GM12878 (cell line): ENCODE measurements at regions not wholly inside any gene's neighbourhood (a gene's known extent, or its start where the extent isn't known, plus 50 kb on each side); places are given as distances from the start of the nearest gene placed in this dataset.

Experiments
- ATAC-seq: fragments of 200-7000 bp; cut with Tn5 transposase; 3 replicates; pipeline ENCODE4 v1.9.1; 2020; ENCODE audit warnings: mild to moderate bottlenecking, moderate library complexity
- BruUV-seq: library from RNA; stranded (reverse); fragments of 400-500 nt; replicated peaks from 2 replicates; lab custom pipeline; 2021; lab: Mats Ljungman, UMichigan
- CTCF ChIA-PET: fragments of 300-600 bp; sonication (Branson Sonifier 250); formaldehyde crosslinking; extraction: SDS; loops from one replicate; lab custom pipeline; 2021; ENCODE audit warnings: inconsistent platforms; lab: Yijun Ruan, JAX
- POLR2A ChIA-PET: fragments of 350-600 bp; formaldehyde crosslinking; extraction: SDS; loops from one replicate; lab custom pipeline; 2021; ENCODE audit warnings: inconsistent platforms; lab: Charles Lee
- RAD21 ChIA-PET: fragments of 300-600 bp; sonication (Branson Sonifier 250); formaldehyde crosslinking; loops from one replicate; lab custom pipeline; 2023; ENCODE audit warnings: antibody characterized with exemption; ENCODE audit not compliant: unreplicated experiment; lab: Charles Lee
- SMC1A ChIA-PET: fragments of 300-600 bp; sonication (Branson Sonifier 250); formaldehyde crosslinking; loops from one replicate; lab custom pipeline; 2023; ENCODE audit not compliant: unreplicated experiment, uncharacterized antibody; lab: Charles Lee
- DNase-seq: peaks from one replicate; pipeline ENCODE4 v3.0.0-alpha.2; 2011; ENCODE audit warnings: low read depth, low spot score
- FAIRE-seq: peaks from 3 replicates; lab custom pipeline; 2011; peaks lifted over from hg19 to GRCh38; lab: Jason Lieb, UNC
- H2AFZ ChIP-seq: 2 replicates; pipeline ENCODE4 v1.6.0; 2011; ENCODE audit warnings: low read depth, low read length, control low read depth; ENCODE audit not compliant: control insufficient read depth
- H3K27ac ChIP-seq: 2 replicates; pipeline ENCODE4 v1.5.1; 2011; ENCODE audit warnings: control low read depth; ENCODE audit not compliant: control insufficient read depth, insufficient read depth
- H3K27me3 ChIP-seq, 2 experiments: replicated peaks in 1 of 2; 2 replicates each; pipeline versions ENCODE4 v1.6.0 to v1.6.1; 2011; ENCODE audit warnings: low read length in 1 of 2; ENCODE audit not compliant: control insufficient read depth in 2 of 2, insufficient read depth in 2 of 2
- H3K36me3 ChIP-seq, 2 experiments: 2 replicates each; pipeline ENCODE4 v1.5.1; 2011; ENCODE audit warnings: low read length in 1 of 2; ENCODE audit not compliant: control insufficient read depth in 2 of 2, insufficient read depth in 2 of 2
- H3K4me1 ChIP-seq: 2 replicates; pipeline ENCODE4 v1.6.1; 2011; ENCODE audit warnings: mild to moderate bottlenecking, low read length, moderate library complexity, mixed read lengths; ENCODE audit not compliant: control insufficient read depth, insufficient read depth
- H3K4me2 ChIP-seq: 2 replicates; pipeline ENCODE4 v1.6.0; 2011; ENCODE audit warnings: control low read depth; ENCODE audit not compliant: control insufficient read depth, insufficient read depth
- H3K4me3 ChIP-seq: fragments of 200-600 bp; sonication (generic); 2 replicates; pipeline ENCODE4 v1.5.1; 2016
- H3K79me2 ChIP-seq: 2 replicates; pipeline ENCODE4 v1.6.0; 2011; ENCODE audit warnings: low read length; ENCODE audit not compliant: control insufficient read depth, insufficient read depth
- H3K9ac ChIP-seq: 2 replicates; pipeline ENCODE4 v1.8.0; 2011; ENCODE audit warnings: low read length, control low read depth, mixed read lengths; ENCODE audit not compliant: control insufficient read depth, insufficient read depth
- H3K9me3 ChIP-seq: replicated peaks from 3 replicates; pipeline ENCODE4 v1.5.1; 2011; ENCODE audit warnings: mild to moderate bottlenecking, low read length; ENCODE audit not compliant: control insufficient read depth, insufficient read depth
- H4K20me1 ChIP-seq: 2 replicates; pipeline ENCODE4 v1.6.0; 2011; ENCODE audit not compliant: control insufficient read depth, insufficient read depth
- CEBPB ChIP-seq, 2 experiments: fragments of 150-350 bp in 1 of 2; IDR thresholded peaks; 2 replicates each; pipeline ENCODE4 v1.6.1; 2012 to 2014; ENCODE audit warnings: low read depth in 2 of 2, low read length in 2 of 2, borderline replicate concordance in 1 of 2, inconsistent platforms in 1 of 2
- DPF2 ChIP-seq: fragments of 450-650 bp; IDR thresholded peaks from 2 replicates; pipeline ENCODE4 v1.6.1; 2017; ENCODE audit warnings: mild to moderate bottlenecking
- PAX5 ChIP-seq: IDR thresholded peaks from 2 replicates; pipeline ENCODE4 v1.6.1; 2011; ENCODE audit warnings: low read depth, low read length, borderline replicate concordance
- SPI1 ChIP-seq: IDR thresholded peaks from 2 replicates; pipeline ENCODE4 v1.6.1; 2011; ENCODE audit warnings: low read depth, mild to moderate bottlenecking, low read length, moderate library complexity, borderline replicate concordance; ENCODE audit not compliant: insufficient read depth
- WGBS: methylation state at CpG from one replicate; pipeline ENCODE4 v1.1.6; 2016; ENCODE audit warnings: low lambda C conversion rate; ENCODE audit not compliant: insufficient replicate concordance, insufficient coverage; ENCODE audit errors: missing lambda C conversion rate; 5-methylcytosine and 5-hydroxymethylcytosine counted together
- in situ Hi-C: fragments of 300-500 bp; cut with MboI; formaldehyde crosslinking; loops from 9 replicates; pipeline ENCODE4 v1.14.3; 2018; ENCODE audit warnings: mixed read lengths
- intact Hi-C: fragments of 100-400 bp; cut with micrococcal nuclease; formaldehyde crosslinking; loops from one replicate; pipeline ENCODE4 v1.14.2; 2022; ENCODE audit not compliant: unreplicated experiment
- TF ChIP-seq, protein P1 (sequence below): IDR thresholded peaks from 2 replicates; pipeline ENCODE4 v1.6.1; 2012; ENCODE audit warnings: low read depth, low read length, improper control_type of control experiment
- TF ChIP-seq, protein P2 (sequence below): IDR thresholded peaks from 2 replicates; pipeline ENCODE4 v1.6.1; 2012; ENCODE audit warnings: low read length, inconsistent platforms
- TF ChIP-seq, protein P3 (sequence below): IDR thresholded peaks from 2 replicates; pipeline ENCODE4 v1.6.1; 2012; ENCODE audit warnings: mild to moderate bottlenecking, low read depth, low read length

DNA sequence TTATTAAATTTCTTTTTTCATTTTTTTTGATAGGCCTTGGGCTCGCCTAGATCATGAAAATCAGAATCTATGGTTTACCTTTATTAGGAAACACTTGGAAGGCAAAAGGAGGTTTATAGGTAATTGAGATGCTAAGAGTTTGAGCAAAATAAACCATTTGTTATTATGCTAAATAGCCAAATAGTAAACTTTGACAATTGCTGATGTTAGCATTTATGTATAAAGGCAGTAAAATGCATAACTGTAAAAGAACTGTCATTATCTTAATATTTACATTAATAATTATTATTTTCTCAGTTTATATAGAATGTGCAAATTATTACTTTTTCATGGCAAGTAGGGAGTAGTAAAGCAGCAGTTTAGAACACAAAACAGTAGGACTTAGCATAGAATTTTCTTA lies 1737.8 kb upstream of the PRR20A start:
- FAIRE-seq (no peak), ATAC-seq (no peak), DNase-seq (no peak)
- Histone ChIP-seq H3K9ac (no peak overlapping the region), H4K20me1 (no peaks in the 10 kb centered on the region), H3K9me3 (no peaks in the 10 kb centered on the region; the same call in 2 of the 3 replicates), H3K36me3 (no peaks in the 10 kb centered on the region), H3K4me3 (no peak overlapping the region), H2AFZ (no peak overlapping the region), H3K79me2 (no peaks in the 10 kb centered on the region), H3K4me2 (no peak overlapping the region), H3K27ac (no peak overlapping the region), H3K27me3 (no peaks in the 10 kb centered on the region), H3K4me1 (no peaks in the 10 kb centered on the region)
- ChIA-PET POLR2A (no interaction called here), CTCF (no interaction called here), SMC1A (no interaction called here), RAD21 (no interaction called here)
- in situ Hi-C loops: no loop called here
- intact Hi-C loops: no loop called here
- 0% methylated on average over 1 of the region's 1 CpG for WGBS
- BruUV-seq: no TSS peak
- TF ChIP-seq DPF2 (no peak), SPI1 (no peak), CEBPB (IDR thresholded peaks at IDR 0.05; ENCODE audit: borderline replicate concordance in 1 of 2, low read depth in 2 of 2, low read length in 2 of 2) (no peak), PAX5 (no peak)
- TF ChIP-seq, protein P1, sequence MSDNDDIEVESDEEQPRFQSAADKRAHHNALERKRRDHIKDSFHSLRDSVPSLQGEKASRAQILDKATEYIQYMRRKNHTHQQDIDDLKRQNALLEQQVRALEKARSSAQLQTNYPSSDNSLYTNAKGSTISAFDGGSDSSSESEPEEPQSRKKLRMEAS: no peak
- TF ChIP-seq, protein P2, sequence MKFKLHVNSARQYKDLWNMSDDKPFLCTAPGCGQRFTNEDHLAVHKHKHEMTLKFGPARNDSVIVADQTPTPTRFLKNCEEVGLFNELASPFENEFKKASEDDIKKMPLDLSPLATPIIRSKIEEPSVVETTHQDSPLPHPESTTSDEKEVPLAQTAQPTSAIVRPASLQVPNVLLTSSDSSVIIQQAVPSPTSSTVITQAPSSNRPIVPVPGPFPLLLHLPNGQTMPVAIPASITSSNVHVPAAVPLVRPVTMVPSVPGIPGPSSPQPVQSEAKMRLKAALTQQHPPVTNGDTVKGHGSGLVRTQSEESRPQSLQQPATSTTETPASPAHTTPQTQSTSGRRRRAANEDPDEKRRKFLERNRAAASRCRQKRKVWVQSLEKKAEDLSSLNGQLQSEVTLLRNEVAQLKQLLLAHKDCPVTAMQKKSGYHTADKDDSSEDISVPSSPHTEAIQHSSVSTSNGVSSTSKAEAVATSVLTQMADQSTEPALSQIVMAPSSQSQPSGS: no peak
- TF ChIP-seq, protein P3, sequence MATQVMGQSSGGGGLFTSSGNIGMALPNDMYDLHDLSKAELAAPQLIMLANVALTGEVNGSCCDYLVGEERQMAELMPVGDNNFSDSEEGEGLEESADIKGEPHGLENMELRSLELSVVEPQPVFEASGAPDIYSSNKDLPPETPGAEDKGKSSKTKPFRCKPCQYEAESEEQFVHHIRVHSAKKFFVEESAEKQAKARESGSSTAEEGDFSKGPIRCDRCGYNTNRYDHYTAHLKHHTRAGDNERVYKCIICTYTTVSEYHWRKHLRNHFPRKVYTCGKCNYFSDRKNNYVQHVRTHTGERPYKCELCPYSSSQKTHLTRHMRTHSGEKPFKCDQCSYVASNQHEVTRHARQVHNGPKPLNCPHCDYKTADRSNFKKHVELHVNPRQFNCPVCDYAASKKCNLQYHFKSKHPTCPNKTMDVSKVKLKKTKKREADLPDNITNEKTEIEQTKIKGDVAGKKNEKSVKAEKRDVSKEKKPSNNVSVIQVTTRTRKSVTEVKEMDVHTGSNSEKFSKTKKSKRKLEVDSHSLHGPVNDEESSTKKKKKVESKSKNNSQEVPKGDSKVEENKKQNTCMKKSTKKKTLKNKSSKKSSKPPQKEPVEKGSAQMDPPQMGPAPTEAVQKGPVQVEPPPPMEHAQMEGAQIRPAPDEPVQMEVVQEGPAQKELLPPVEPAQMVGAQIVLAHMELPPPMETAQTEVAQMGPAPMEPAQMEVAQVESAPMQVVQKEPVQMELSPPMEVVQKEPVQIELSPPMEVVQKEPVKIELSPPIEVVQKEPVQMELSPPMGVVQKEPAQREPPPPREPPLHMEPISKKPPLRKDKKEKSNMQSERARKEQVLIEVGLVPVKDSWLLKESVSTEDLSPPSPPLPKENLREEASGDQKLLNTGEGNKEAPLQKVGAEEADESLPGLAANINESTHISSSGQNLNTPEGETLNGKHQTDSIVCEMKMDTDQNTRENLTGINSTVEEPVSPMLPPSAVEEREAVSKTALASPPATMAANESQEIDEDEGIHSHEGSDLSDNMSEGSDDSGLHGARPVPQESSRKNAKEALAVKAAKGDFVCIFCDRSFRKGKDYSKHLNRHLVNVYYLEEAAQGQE: no peak
